LoVo (cell line): ENCODE measurements at regions not wholly inside any gene's neighbourhood (a gene's known extent, or its start where the extent isn't known, plus 50 kb on each side); places are given as distances from the start of the nearest gene placed in this dataset.

Source experiments
- DNase-seq: peaks from one replicate; pipeline ENCODE4 v3.0.0-alpha.2; 2016; ENCODE audit warnings: low spot score

- DNase-seq: no peak
Measured at GRCh38 chr4:12861422-12861821, 622.7 kb downstream of the RAB28 start.

GRCh38 chr4:12852338-12853307 lies 631.5 kb downstream of the RAB28 start:
- DNase-seq: peak; percentile 75

GRCh38 chr4:12846368-12846767 lies 637.8 kb downstream of the RAB28 start:
- no peak for DNase-seq

- no peak for DNase-seq
Measured at GRCh38 chr4:12844141-12844540, 640.0 kb downstream of the RAB28 start.

- DNase-seq: no peak
Measured at GRCh38 chr4:12827966-12828365, 656.2 kb downstream of the RAB28 start.

- no peak for DNase-seq
Measured at GRCh38 chr4:12791536-12791935, 692.6 kb downstream of the RAB28 start.

- DNase-seq: no peak
Measured at GRCh38 chr4:12787261-12787660, 696.9 kb downstream of the RAB28 start.

- DNase-seq: no peak
Measured at GRCh38 chr4:12778706-12779105, 705.4 kb downstream of the RAB28 start.

GRCh38 chr4:12778191-12778590 lies 705.9 kb downstream of the RAB28 start:
- DNase-seq: no peak

- DNase-seq: no peak
Measured at GRCh38 chr4:12770351-12770750, 713.8 kb downstream of the RAB28 start.

- DNase-seq: no peak
Measured at GRCh38 chr4:12761694-12762093, 722.4 kb downstream of the RAB28 start.

GRCh38 chr4:12747154-12747553 lies 737.0 kb downstream of the RAB28 start:
- no peak for DNase-seq

- no peak for DNase-seq
Measured at GRCh38 chr4:12746221-12746620, 737.9 kb downstream of the RAB28 start.

- no peak for DNase-seq
Measured at GRCh38 chr4:12734586-12734985, 749.6 kb downstream of the RAB28 start.

- peak; percentile 12 for DNase-seq
Measured at GRCh38 chr4:12729384-12729783, 754.8 kb downstream of the RAB28 start.

GRCh38 chr4:12724510-12724909 lies 759.6 kb downstream of the RAB28 start:
- DNase-seq: peak; percentile 8

- no peak for DNase-seq
Measured at GRCh38 chr4:12723849-12724447, 760.2 kb downstream of the RAB28 start.

GRCh38 chr4:12716896-12717295 lies 767.2 kb downstream of the RAB28 start:
- no peak for DNase-seq

- no peak for DNase-seq
Measured at GRCh38 chr4:12712648-12713339, 771.3 kb downstream of the RAB28 start.

GRCh38 chr4:12707381-12708175 lies 776.6 kb downstream of the RAB28 start:
- no peak for DNase-seq

GRCh38 chr4:12703036-12703435 lies 781.1 kb downstream of the RAB28 start:
- DNase-seq: no peak

GRCh38 chr4:12701384-12701783 lies 782.8 kb downstream of the RAB28 start:
- no peak for DNase-seq
